GM12864 (cell line): ENCODE measurements at regions not wholly inside any gene's neighbourhood (a gene's known extent, or its start where the extent isn't known, plus 50 kb on each side); places are given as distances from the start of the nearest gene placed in this dataset.
"Not testable (repeated sequence)": the region's sequence is repeated elsewhere in the genome, so short reads cannot be mapped to it uniquely, and the experiment has no call there.

ENCODE experiments used
- DNase-seq: peaks from one replicate; pipeline ENCODE4 v3.0.0-alpha.2; 2011; ENCODE audit warnings: low read depth
- H3K4me3 ChIP-seq: 2 replicates; pipeline ENCODE4 v1.5.1; 2011; ENCODE audit warnings: mild to moderate bottlenecking, low read depth, low read length, control low read depth
- TF ChIP-seq, protein P1 (sequence below): IDR thresholded peaks from 2 replicates; pipeline ENCODE4 v1.5.1; 2011; ENCODE audit warnings: low read depth, mild to moderate bottlenecking, moderate library complexity, low read length, control low read depth, inconsistent platforms; ENCODE audit errors: missing control alignments

DNA sequence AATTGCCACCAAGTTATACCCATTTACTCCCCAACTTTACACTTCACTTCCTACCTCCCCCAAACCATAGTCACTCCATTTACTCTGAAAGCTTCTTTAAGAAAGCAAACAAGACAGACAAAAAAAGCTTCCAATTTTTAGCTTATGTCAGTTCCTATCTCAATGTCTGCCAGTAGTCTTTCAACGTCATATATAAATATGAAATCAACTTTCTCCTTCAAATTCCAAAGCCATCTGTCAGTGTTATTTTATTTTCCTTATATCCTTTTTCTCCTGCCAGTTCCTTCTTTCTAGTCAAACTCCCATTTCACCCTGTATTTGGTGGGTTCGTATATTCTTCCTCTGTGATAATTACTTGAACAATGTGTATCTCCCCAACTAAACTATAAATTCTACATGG, 85.8 kb upstream of the CMC1 start:
- DNase-seq: no peak
- TF ChIP-seq, protein P1, sequence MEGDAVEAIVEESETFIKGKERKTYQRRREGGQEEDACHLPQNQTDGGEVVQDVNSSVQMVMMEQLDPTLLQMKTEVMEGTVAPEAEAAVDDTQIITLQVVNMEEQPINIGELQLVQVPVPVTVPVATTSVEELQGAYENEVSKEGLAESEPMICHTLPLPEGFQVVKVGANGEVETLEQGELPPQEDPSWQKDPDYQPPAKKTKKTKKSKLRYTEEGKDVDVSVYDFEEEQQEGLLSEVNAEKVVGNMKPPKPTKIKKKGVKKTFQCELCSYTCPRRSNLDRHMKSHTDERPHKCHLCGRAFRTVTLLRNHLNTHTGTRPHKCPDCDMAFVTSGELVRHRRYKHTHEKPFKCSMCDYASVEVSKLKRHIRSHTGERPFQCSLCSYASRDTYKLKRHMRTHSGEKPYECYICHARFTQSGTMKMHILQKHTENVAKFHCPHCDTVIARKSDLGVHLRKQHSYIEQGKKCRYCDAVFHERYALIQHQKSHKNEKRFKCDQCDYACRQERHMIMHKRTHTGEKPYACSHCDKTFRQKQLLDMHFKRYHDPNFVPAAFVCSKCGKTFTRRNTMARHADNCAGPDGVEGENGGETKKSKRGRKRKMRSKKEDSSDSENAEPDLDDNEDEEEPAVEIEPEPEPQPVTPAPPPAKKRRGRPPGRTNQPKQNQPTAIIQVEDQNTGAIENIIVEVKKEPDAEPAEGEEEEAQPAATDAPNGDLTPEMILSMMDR: no peak
- no peak overlapping the region for H3K4me3 ChIP-seq

DNA sequence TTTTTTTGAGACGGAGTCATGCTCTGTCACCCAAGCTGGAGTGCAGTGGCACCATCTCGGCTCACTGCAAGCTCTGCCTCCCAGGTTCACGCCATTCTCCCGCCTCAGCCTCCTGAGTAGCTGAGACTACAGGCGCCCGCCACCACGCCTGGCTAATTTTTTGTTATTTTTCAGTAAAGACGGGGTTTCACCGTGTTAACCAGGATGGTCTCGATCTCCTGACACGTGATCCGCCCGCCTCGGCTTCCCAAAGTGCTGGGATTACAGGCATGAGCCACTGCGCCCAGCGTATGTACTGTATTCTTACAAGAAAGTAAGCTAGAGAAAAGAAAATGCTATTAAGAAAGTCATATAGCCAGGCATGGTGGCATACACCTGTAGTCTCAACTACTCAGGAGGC, 84.8 kb upstream of the CMC1 start:
- not testable (repeated sequence) for H3K4me3 ChIP-seq, DNase-seq

DNA sequence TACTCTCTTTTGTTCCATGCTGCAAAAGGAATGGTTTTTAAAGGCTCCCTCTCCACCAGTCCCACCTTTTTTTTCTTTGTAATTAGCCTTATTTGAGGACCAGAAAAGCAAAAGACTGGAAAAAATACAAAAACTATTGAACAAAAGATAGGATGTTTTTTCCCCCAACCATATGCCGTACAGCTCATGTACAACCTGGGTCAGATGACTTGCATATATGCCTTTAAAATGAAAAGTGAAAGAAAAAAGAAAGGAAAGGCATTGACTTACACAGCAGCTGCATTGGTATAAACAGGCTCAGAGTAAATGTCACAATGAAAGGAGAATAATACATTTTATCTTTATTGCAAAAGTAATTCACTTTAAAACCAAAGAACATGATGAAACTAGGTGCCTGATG, 69.5 kb upstream of the CMC1 start:
- DNase-seq: no peak
- TF ChIP-seq, protein P1: no peak
- H3K4me3 ChIP-seq: no peak overlapping the region

DNA sequence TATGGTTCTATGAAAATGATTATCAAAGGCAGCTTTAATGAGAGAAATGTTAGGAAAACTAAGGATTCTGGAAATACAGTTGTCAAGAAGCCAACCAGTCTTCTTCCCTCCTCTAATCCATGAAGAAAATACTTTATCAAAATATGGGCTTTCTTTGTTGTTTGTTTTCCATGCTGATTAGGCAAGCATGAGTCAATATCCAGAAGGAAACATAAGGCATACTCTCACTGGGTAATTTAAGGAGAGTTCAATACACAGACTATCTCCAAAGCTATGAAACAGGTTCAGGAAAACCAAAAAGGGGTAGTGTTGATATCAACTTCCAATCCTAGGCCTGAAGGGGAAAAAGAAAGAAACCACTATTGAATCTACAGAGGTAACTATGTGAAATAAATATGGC, 68.7 kb upstream of the CMC1 start:
- H3K4me3 ChIP-seq: no peak overlapping the region
- no peak for DNase-seq
- TF ChIP-seq, protein P1: no peak

DNA sequence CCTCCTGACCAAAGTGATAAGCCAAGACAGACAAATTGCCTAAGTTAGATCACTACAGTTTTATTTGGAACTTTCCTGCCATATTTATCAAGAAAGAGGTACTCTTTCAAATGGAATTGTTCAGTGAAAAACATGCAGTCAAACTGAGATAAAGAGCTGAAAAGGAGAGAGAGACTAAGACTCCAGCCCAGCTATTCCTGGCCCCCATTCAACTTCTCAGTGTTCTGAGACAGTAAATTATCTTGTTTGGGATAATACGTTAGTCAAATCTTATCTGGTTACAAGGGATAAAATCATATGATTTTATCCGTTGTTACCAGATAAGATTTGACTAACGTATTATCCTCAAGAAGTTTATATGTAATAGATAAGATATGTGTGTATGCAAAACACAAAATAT, 67.6 kb upstream of the CMC1 start:
- no peak for DNase-seq
- no peak overlapping the region for H3K4me3 ChIP-seq
- TF ChIP-seq, protein P1: no peak

DNA sequence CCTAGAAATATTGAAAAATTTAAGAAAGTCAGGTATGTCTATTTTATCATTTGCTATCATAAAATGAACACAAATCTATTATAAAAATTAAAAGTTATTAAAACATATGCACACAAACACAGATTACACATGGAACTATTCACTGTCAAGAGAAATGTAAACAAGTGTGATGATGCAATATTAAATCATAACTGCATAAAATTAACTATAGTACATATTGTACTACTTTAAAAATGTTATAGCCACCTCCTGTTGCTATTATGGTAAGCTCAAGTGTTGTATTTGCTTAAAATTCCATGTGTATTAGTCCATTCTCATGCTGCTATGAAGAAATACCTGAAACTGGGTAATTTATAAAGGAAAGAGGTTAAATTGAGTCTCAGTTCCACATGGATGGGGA, 54.7 kb upstream of the CMC1 start:
- TF ChIP-seq, protein P1: no peak
- no peak for DNase-seq
- H3K4me3 ChIP-seq: no peak overlapping the region

DNA sequence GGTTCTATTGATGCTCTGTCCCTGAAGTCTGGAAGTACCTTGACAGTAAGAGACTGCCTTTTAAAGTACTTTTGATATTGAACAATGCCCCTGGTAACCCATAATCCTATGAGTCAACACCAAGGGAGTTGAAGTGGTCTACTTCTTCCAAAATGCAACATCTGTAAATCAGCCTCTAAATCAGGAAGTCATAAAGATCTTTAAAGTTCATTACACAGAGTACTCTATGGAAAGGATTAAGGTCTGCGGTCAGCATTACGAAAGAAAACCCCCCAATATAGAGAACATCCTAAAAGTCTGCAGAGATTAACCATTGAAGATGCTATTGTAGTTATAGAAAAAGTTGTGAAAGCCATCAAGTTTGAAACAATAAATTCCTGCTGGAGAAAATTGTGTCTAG, 52.7 kb upstream of the CMC1 start:
- DNase-seq: no peak
- H3K4me3 ChIP-seq: no peak overlapping the region
- TF ChIP-seq, protein P1: no peak

DNA sequence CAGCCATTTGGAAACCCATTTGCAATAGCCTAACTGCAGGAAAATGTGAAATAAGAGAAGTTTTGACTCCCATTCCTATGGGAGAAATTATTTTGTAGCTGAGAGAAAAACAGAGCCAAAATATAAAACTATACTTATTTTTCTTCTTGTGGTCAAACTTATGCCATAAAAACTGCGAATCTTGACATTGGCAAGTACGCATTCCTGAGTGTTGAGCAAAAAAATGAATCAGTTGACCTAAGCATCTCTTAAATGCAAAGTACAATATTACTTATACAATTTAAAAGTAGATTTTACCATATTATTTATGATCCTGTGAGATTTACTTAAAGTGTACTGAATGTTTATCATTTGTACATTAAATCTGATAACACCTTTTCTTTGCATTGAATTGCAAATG, 50.1 kb upstream of the CMC1 start:
- TF ChIP-seq, protein P1: no peak
- no peak for DNase-seq

More for the DNA sequence above, 50.1 kb upstream of the CMC1 start:
- H3K4me3 ChIP-seq: no peak overlapping the region
